Neural cell (in vitro differentiated cells): ENCODE measurements at regions not wholly inside any gene's neighbourhood (a gene's known extent, or its start where the extent isn't known, plus 50 kb on each side); places are given as distances from the start of the nearest gene placed in this dataset.

Experiments used
- H2AFZ ChIP-seq: fragments of 200-600, 300-800 bp; sonication (generic), shearing (Covaris generic); 2 replicates; pipeline ENCODE4 v1.6.0; 2014; ENCODE audit warnings: low read depth, mild to moderate bottlenecking, antibody characterized with exemption, low read length, moderate library complexity
- H3F3A ChIP-seq: fragments of 200-600 bp; shearing (Covaris generic); 2 replicates; pipeline ENCODE4 v1.6.1; 2016; ENCODE audit warnings: mild to moderate bottlenecking, moderate library complexity, mixed read lengths, antibody characterized with exemption, low read length; ENCODE audit not compliant: insufficient read depth, poor library complexity, severe bottlenecking
- H3K27ac ChIP-seq: fragments of 200-600, 300-800 bp; sonication (generic), shearing (Covaris generic); 2 replicates; pipeline ENCODE4 v1.5.1; 2014; ENCODE audit warnings: mild to moderate bottlenecking, low read length, moderate library complexity
- H3K27me3 ChIP-seq: fragments of 300-800, 200-600 bp; sonication (generic), shearing (Covaris generic); 2 replicates; pipeline ENCODE4 v1.6.0; 2014; ENCODE audit warnings: mild to moderate bottlenecking, low read depth, low read length, moderate library complexity; ENCODE audit not compliant: insufficient read depth
- H3K36me3 ChIP-seq: fragments of 300-800, 200-600 bp; sonication (generic), shearing (Covaris generic); 2 replicates; pipeline ENCODE4 v1.5.1; 2014; ENCODE audit warnings: mild to moderate bottlenecking, antibody characterized with exemption, low read length, moderate library complexity; ENCODE audit not compliant: insufficient read depth
- H3K4me2 ChIP-seq: fragments of 300-800, 200-600 bp; sonication (generic), shearing (Covaris generic); 2 replicates; pipeline ENCODE4 v1.6.0; 2014; ENCODE audit warnings: mild to moderate bottlenecking, low read length
- H3K4me3 ChIP-seq: fragments of 300-800, 200-600 bp; sonication (generic), shearing (Covaris generic); 2 replicates; pipeline ENCODE4 v1.5.1; 2014; ENCODE audit warnings: mild to moderate bottlenecking, low read length, moderate library complexity
- H3K79me2 ChIP-seq: fragments of 200-600 bp; shearing (Covaris generic); replicated peaks from 2 replicates; pipeline ENCODE4 v1.6.0; 2014; ENCODE audit warnings: mild to moderate bottlenecking, low read length, moderate library complexity; ENCODE audit not compliant: insufficient read depth
- H3K9ac ChIP-seq: fragments of 300-800, 200-600 bp; sonication (generic), shearing (Covaris generic); 2 replicates; pipeline ENCODE4 v1.6.1; 2016; ENCODE audit warnings: mild to moderate bottlenecking, low read length, mixed read lengths
- H3K9me2 ChIP-seq: fragments of 200-600 bp; shearing (Covaris generic); 2 replicates; pipeline ENCODE4 v1.6.1; 2016; ENCODE audit warnings: mild to moderate bottlenecking, low read length, mixed read lengths; ENCODE audit not compliant: insufficient read depth
- H3K9me3 ChIP-seq: fragments of 200-600, 300-800 bp; sonication (generic), shearing (Covaris generic); 2 replicates; pipeline ENCODE4 v1.6.1; 2016; ENCODE audit warnings: mild to moderate bottlenecking, mixed run types, low read length, moderate library complexity, mixed read lengths
- H4K20me1 ChIP-seq: fragments of 200-600 bp; shearing (Covaris generic); 2 replicates; pipeline ENCODE4 v1.6.1; 2016; ENCODE audit warnings: mild to moderate bottlenecking, mixed run types; ENCODE audit not compliant: insufficient read depth
- CTCF ChIP-seq: fragments of 450-650 bp; IDR thresholded peaks from 2 replicates; pipeline ENCODE4 v1.5.1; 2014; ENCODE audit warnings: antibody characterized with exemption, mild to moderate bottlenecking, moderate library complexity; ENCODE audit not compliant: poor library complexity, severe bottlenecking
- EP300 ChIP-seq: fragments of 450-650 bp; conservative IDR thresholded peaks from 2 replicates; pipeline ENCODE4 v1.6.1; 2014; ENCODE audit warnings: antibody characterized with exemption, mild to moderate bottlenecking, moderate library complexity; ENCODE audit not compliant: poor library complexity, severe bottlenecking
- EZH2 ChIP-seq: fragments of 200-600, 300-800 bp; shearing (Covaris generic), sonication (generic); IDR thresholded peaks from 2 replicates; pipeline ENCODE4 v1.6.1; 2014; ENCODE audit warnings: antibody characterized with exemption, low read length, borderline replicate concordance, mild to moderate bottlenecking; ENCODE audit not compliant: insufficient read depth, poor library complexity, severe bottlenecking
- MXI1 ChIP-seq: fragments of 450-650 bp; conservative IDR thresholded peaks from 2 replicates; pipeline ENCODE4 v1.6.1; 2014; ENCODE audit warnings: antibody characterized with exemption, mild to moderate bottlenecking; ENCODE audit not compliant: poor library complexity, severe bottlenecking
- POLR2AphosphoS5 ChIP-seq: IDR thresholded peaks from 2 replicates; pipeline ENCODE4 v1.6.1; 2012
- RAD21 ChIP-seq: fragments of 450-650 bp; conservative IDR thresholded peaks from 2 replicates; pipeline ENCODE4 v1.6.1; 2014; ENCODE audit warnings: antibody characterized with exemption, mild to moderate bottlenecking, moderate library complexity
- SMC3 ChIP-seq: fragments of 450-650 bp; conservative IDR thresholded peaks from 2 replicates; pipeline ENCODE4 v1.6.1; 2014; ENCODE audit warnings: antibody characterized with exemption, mild to moderate bottlenecking, moderate library complexity; ENCODE audit not compliant: poor library complexity
- TAF1 ChIP-seq: IDR thresholded peaks from 2 replicates; pipeline ENCODE4 v1.6.1; 2012; ENCODE audit warnings: low read depth
- TF ChIP-seq, protein P1 (sequence below): IDR thresholded peaks from 2 replicates; pipeline ENCODE4 v1.6.1; 2012; ENCODE audit warnings: borderline replicate concordance

DNA sequence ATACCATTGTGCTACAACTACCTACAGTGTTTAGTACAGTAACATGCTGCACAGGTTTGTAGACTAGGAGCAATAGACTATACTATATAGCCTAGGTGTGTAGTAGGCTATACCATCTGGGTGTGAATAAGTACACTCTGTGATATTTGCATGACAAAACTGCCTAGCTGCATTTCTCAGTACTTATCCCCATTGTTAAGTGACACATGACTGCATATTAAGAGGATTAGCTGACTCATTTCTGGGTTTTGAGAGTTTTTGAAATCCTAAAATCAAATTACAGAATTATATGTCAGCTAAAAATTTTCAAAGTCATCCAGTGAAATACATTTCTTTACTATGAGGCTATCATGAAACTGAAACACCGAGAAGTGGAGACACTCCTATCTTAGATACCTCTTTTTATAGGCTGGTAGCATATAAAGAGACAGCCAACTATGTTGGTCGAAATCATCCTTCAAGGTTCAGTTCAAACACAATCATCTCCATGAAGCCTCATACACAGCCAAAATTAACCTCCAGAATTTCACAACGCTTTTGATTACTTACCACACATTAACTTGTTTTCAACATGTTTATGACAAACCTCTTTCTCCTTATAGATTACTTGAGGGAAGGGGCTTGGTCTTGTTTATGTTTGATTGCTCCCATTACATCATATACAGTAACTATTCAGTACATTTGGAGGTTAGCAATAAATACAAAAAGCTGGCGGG is 89.8 kb upstream of the ANK3 start:
- Histone ChIP-seq H3F3A (no peaks in the 10 kb centered on the region), H3K9me2 (no peaks in the 10 kb centered on the region), H3K4me3 (no peak overlapping the region), H3K4me2 (no peak overlapping the region), H3K9me3 (no peaks in the 10 kb centered on the region), H3K27me3 (no peaks in the 10 kb centered on the region), H3K79me2 (peaks cover 11% of the 10 kb centered on the region), H3K36me3 (no peaks in the 10 kb centered on the region), H2AFZ (no peak overlapping the region), H3K9ac (no peak overlapping the region), H4K20me1 (peaks cover 11% of the 10 kb centered on the region), H3K27ac (no peak overlapping the region)
- TF ChIP-seq RAD21, result no peak
- no peak for TF ChIP-seq CTCF
- no peak for TF ChIP-seq SMC3
- TF ChIP-seq, protein P1, sequence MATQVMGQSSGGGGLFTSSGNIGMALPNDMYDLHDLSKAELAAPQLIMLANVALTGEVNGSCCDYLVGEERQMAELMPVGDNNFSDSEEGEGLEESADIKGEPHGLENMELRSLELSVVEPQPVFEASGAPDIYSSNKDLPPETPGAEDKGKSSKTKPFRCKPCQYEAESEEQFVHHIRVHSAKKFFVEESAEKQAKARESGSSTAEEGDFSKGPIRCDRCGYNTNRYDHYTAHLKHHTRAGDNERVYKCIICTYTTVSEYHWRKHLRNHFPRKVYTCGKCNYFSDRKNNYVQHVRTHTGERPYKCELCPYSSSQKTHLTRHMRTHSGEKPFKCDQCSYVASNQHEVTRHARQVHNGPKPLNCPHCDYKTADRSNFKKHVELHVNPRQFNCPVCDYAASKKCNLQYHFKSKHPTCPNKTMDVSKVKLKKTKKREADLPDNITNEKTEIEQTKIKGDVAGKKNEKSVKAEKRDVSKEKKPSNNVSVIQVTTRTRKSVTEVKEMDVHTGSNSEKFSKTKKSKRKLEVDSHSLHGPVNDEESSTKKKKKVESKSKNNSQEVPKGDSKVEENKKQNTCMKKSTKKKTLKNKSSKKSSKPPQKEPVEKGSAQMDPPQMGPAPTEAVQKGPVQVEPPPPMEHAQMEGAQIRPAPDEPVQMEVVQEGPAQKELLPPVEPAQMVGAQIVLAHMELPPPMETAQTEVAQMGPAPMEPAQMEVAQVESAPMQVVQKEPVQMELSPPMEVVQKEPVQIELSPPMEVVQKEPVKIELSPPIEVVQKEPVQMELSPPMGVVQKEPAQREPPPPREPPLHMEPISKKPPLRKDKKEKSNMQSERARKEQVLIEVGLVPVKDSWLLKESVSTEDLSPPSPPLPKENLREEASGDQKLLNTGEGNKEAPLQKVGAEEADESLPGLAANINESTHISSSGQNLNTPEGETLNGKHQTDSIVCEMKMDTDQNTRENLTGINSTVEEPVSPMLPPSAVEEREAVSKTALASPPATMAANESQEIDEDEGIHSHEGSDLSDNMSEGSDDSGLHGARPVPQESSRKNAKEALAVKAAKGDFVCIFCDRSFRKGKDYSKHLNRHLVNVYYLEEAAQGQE, result no peak
- no peak for TF ChIP-seq POLR2AphosphoS5
- no peak for TF ChIP-seq MXI1
- TF ChIP-seq EZH2, result no peak
- no peak for TF ChIP-seq EP300
- TF ChIP-seq TAF1, result no peak

DNA sequence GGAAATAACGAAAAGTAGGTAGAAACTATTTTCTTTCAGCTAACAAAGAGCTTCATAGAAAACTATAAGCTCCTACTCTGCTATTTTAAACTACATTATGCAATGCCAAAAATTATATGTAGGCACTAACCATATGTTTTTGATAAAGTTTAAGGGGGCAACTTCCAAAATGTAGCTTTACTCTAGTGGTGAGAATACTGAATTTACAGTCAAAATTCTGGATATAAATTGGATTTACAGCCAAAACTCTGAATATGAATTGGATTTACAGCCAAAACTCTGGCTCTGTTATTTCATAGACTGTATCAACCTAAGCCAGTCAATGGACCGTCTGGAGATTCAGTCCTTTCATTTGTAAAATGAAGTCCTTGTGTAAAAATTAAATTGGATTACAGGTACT is 86.8 kb upstream of the ANK3 start:
- Histone ChIP-seq H3F3A (no peaks in the 10 kb centered on the region), H3K27me3 (no peaks in the 10 kb centered on the region), H4K20me1 (peaks cover 6% of the 10 kb centered on the region), H3K36me3 (no peaks in the 10 kb centered on the region), H2AFZ (no peak overlapping the region), H3K9me2 (no peaks in the 10 kb centered on the region), H3K27ac (no peak overlapping the region), H3K4me3 (no peak overlapping the region), H3K9me3 (no peaks in the 10 kb centered on the region), H3K4me2 (no peak overlapping the region), H3K79me2 (peaks cover 12% of the 10 kb centered on the region), H3K9ac (no peak overlapping the region)
- TF ChIP-seq SMC3, result no peak
- no peak for TF ChIP-seq EP300
- TF ChIP-seq RAD21, result no peak
- no peak for TF ChIP-seq EZH2
- TF ChIP-seq TAF1, result no peak
- TF ChIP-seq MXI1, result no peak
- TF ChIP-seq POLR2AphosphoS5, result no peak
- TF ChIP-seq, protein P1, result no peak
- TF ChIP-seq CTCF, result no peak
